Erythroblast (primary cell): ENCODE measurements at regions not wholly inside any gene's neighbourhood (a gene's known extent, or its start where the extent isn't known, plus 50 kb on each side); places are given as distances from the start of the nearest gene placed in this dataset.

Experiments
- GATA1 ChIP-seq: IDR thresholded peaks from 2 replicates; pipeline ENCODE4 v1.6.1; 2011; ENCODE audit warnings: low read depth, mild to moderate bottlenecking, control low read depth, low read length, moderate library complexity
- POLR2A ChIP-seq: IDR thresholded peaks from 2 replicates; pipeline ENCODE4 v1.6.1; 2011; ENCODE audit warnings: mild to moderate bottlenecking, low read length

DNA sequence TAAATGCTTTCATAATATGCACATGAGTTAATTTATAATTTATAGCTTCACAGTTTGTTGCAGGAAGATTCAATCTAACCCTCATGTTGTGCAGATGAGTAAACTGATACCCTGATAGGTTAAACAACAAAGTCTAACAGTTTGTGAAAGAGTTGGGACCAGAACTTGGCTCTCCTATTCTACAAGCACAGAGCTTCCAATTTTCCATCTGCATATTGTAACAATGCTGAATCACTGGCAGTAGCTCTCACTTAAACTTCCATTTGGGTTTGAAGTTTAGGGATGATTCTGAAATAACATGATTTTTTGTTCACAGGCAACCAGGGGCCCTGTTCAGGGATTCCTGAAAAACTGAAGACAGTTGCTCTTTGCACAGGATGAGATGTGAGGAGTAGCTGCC, 179.3 kb downstream of the XPNPEP1 start:
- TF ChIP-seq POLR2A: no peak
- TF ChIP-seq GATA1: no peak
